WTC11 (cell line): ENCODE measurements at regions not wholly inside any gene's neighbourhood (a gene's known extent, or its start where the extent isn't known, plus 50 kb on each side); places are given as distances from the start of the nearest gene placed in this dataset.

Experiments used
- ATAC-seq: fragments of 200-7000 bp; cut with Tn5 transposase; 2 replicates; pipeline ENCODE4 v1.10.0; 2021; ENCODE audit warnings: mild to moderate bottlenecking, moderate library complexity
- CTCF ChIA-PET: fragments of 300-600 bp; sonication (Branson Sonifier 250); formaldehyde crosslinking; loops from one replicate; lab custom pipeline; 2021; ENCODE audit warnings: antibody characterized with exemption; lab: Charles Lee
- POLR2A ChIA-PET: fragments of 350-600 bp; sonication (Branson Sonifier 250); formaldehyde crosslinking; loops from one replicate; lab custom pipeline; 2021; ENCODE audit warnings: antibody characterized with exemption; lab: Charles Lee
- DNase-seq: peaks from one replicate; pipeline ENCODE4 v3.0.0; 2021; ENCODE audit warnings: low spot score
- H3K27ac Mint-ChIP-seq: 2 replicates; pipeline ENCODE4 v1.8.0; 2021; ENCODE audit warnings: mixed read lengths
- H3K27me3 Mint-ChIP-seq: 2 replicates; pipeline ENCODE4 v1.8.0; 2021; ENCODE audit warnings: low read depth, mild to moderate bottlenecking, moderate library complexity, mixed read lengths
- H3K36me3 Mint-ChIP-seq: 2 replicates; pipeline ENCODE4 v1.8.0; 2021; ENCODE audit warnings: mixed read lengths
- H3K4me1 Mint-ChIP-seq: 2 replicates; pipeline ENCODE4 v1.8.0; 2022; ENCODE audit warnings: mixed read lengths
- H3K4me3 Mint-ChIP-seq: 2 replicates; pipeline ENCODE4 v1.8.0; 2021; ENCODE audit warnings: mild to moderate bottlenecking, moderate library complexity, mixed read lengths
- H3K9me3 Mint-ChIP-seq: 2 replicates; pipeline ENCODE4 v1.8.0; 2021; ENCODE audit warnings: mixed read lengths
- ELF4 ChIP-seq: sonication (generic); formaldehyde crosslinking; IDR thresholded peaks from 2 replicates; pipeline ENCODE4 v1.8.1; 2022; ENCODE audit warnings: low read depth, mild to moderate bottlenecking, moderate library complexity, missing genetic modification reagents
- ETV6 ChIP-seq: sonication (generic); formaldehyde crosslinking; IDR thresholded peaks from 2 replicates; pipeline ENCODE4 v1.8.1; 2022; ENCODE audit warnings: mild to moderate bottlenecking, missing genetic modification reagents
- GRHL2 ChIP-seq: fragments of 250-450 bp; sonication (Bioruptor Pico); IDR thresholded peaks from 2 replicates; pipeline ENCODE4 v1.8.0; 2022; ENCODE audit warnings: mild to moderate bottlenecking, moderate library complexity; ENCODE audit not compliant: insufficient replicate concordance, severe bottlenecking
- NFYB ChIP-seq: sonication (generic); formaldehyde crosslinking; conservative IDR thresholded peaks from 2 replicates; pipeline ENCODE4 v1.8.0; 2022; ENCODE audit warnings: low read depth, missing genetic modification reagents
- TCF7 ChIP-seq: sonication (generic); formaldehyde crosslinking; IDR thresholded peaks from 2 replicates; pipeline ENCODE4 v1.8.0; 2022; ENCODE audit warnings: mild to moderate bottlenecking, low read depth, missing genetic modification reagents, moderate library complexity
- TEAD4 ChIP-seq: sonication (generic); formaldehyde crosslinking; IDR thresholded peaks from 2 replicates; pipeline ENCODE4 v1.8.0; 2022; ENCODE audit warnings: mild to moderate bottlenecking, missing genetic modification reagents
- ZNF317 ChIP-seq: sonication (generic); formaldehyde crosslinking; IDR thresholded peaks from 2 replicates; pipeline ENCODE4 v1.8.1; 2023; ENCODE audit warnings: low read depth, mild to moderate bottlenecking, moderate library complexity, missing genetic modification reagents, borderline replicate concordance
- TF ChIP-seq, protein P1 (sequence below): sonication (generic); formaldehyde crosslinking; IDR thresholded peaks from 2 replicates; pipeline ENCODE4 v1.8.1; 2022; ENCODE audit warnings: missing genetic modification reagents, borderline replicate concordance
- TF ChIP-seq, protein P2 (sequence below): fragments of 250-450 bp; sonication (Bioruptor Pico); IDR thresholded peaks from 2 replicates; pipeline ENCODE4 v1.9.0; 2021; ENCODE audit warnings: mild to moderate bottlenecking
- TF ChIP-seq, protein P3 (sequence below): fragments of 250-450 bp; sonication (Bioruptor Pico); IDR thresholded peaks from 2 replicates; pipeline ENCODE4 v1.9.0; 2021; ENCODE audit warnings: moderate library complexity, mild to moderate bottlenecking, inconsistent platforms, borderline replicate concordance
- TF ChIP-seq, protein P4 (sequence below): sonication (generic); formaldehyde crosslinking; IDR thresholded peaks from 2 replicates; pipeline ENCODE4 v1.8.0; 2022; ENCODE audit warnings: mild to moderate bottlenecking, missing genetic modification reagents
- TF ChIP-seq, protein P5 (sequence below): sonication (generic); formaldehyde crosslinking; IDR thresholded peaks from 2 replicates; pipeline ENCODE4 v1.8.1; 2023; ENCODE audit warnings: mild to moderate bottlenecking, missing genetic modification reagents, borderline replicate concordance
- TF ChIP-seq, protein P6 (sequence below): sonication (generic); formaldehyde crosslinking; IDR thresholded peaks from 2 replicates; pipeline ENCODE4 v1.8.0; 2022; ENCODE audit warnings: missing genetic modification reagents
- TF ChIP-seq, protein P7 (sequence below): fragments of 250-450 bp; sonication (Bioruptor Pico); IDR thresholded peaks from 2 replicates; pipeline ENCODE4 v2.1.2; 2022; ENCODE audit warnings: mild to moderate bottlenecking, moderate library complexity
- TF ChIP-seq, protein P8 (sequence below): sonication (generic); formaldehyde crosslinking; IDR thresholded peaks from 2 replicates; pipeline ENCODE4 v1.8.1; 2022; ENCODE audit warnings: low read depth, mild to moderate bottlenecking, moderate library complexity, missing genetic modification reagents, borderline replicate concordance
- TF ChIP-seq, protein P9 (sequence below): sonication (generic); formaldehyde crosslinking; IDR thresholded peaks from 2 replicates; pipeline ENCODE4 v1.8.0; 2023; ENCODE audit warnings: missing genetic modification reagents

DNA sequence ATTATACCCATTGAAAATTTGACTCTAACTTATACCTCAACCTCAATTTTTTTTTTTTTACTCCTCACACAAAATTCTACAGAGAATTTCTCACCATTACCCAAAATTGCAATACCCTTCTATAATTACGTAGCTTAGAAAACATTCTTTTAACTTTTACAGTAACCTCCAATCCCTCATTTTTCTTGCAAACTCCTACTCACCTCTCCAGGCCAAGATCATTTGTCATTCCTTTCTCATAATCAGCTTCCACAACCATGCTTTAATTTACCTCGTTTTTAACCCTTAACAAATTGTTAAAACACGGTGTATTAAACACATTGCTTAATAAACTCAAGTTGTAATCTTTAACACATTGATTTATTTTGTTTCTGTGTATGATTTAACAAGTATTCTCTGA, 289.7 kb upstream of the TRAM1L1 start:
- Mint-ChIP-seq H3K27ac (no peak overlapping the region), H3K9me3 (no peaks in the 10 kb centered on the region), H3K36me3 (no peaks in the 10 kb centered on the region), H3K4me1 (no peaks in the 10 kb centered on the region), H3K27me3 (no peaks in the 10 kb centered on the region), H3K4me3 (no peak overlapping the region)
- ChIA-PET POLR2A (no interaction called here), CTCF (no interaction called here)
- DNase-seq = no peak
- ATAC-seq = no peak
- TF ChIP-seq, protein P1, sequence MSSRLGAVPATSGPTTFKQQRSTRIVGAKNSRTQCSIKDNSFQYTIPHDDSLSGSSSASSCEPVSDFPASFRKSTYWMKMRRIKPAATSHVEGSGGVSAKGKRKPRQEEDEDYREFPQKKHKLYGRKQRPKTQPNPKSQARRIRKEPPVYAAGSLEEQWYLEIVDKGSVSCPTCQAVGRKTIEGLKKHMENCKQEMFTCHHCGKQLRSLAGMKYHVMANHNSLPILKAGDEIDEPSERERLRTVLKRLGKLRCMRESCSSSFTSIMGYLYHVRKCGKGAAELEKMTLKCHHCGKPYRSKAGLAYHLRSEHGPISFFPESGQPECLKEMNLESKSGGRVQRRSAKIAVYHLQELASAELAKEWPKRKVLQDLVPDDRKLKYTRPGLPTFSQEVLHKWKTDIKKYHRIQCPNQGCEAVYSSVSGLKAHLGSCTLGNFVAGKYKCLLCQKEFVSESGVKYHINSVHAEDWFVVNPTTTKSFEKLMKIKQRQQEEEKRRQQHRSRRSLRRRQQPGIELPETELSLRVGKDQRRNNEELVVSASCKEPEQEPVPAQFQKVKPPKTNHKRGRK = no peak
- TF ChIP-seq, protein P2, sequence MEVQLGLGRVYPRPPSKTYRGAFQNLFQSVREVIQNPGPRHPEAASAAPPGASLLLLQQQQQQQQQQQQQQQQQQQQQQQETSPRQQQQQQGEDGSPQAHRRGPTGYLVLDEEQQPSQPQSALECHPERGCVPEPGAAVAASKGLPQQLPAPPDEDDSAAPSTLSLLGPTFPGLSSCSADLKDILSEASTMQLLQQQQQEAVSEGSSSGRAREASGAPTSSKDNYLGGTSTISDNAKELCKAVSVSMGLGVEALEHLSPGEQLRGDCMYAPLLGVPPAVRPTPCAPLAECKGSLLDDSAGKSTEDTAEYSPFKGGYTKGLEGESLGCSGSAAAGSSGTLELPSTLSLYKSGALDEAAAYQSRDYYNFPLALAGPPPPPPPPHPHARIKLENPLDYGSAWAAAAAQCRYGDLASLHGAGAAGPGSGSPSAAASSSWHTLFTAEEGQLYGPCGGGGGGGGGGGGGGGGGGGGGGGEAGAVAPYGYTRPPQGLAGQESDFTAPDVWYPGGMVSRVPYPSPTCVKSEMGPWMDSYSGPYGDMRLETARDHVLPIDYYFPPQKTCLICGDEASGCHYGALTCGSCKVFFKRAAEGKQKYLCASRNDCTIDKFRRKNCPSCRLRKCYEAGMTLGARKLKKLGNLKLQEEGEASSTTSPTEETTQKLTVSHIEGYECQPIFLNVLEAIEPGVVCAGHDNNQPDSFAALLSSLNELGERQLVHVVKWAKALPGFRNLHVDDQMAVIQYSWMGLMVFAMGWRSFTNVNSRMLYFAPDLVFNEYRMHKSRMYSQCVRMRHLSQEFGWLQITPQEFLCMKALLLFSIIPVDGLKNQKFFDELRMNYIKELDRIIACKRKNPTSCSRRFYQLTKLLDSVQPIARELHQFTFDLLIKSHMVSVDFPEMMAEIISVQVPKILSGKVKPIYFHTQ (CRISPR knock-in tag) = no peak
- TF ChIP-seq TCF7 (CRISPR knock-in tag) (no peak), ETV6 (no peak), ZNF317 (no peak), GRHL2 (no peak), ELF4 (CRISPR knock-in tag) (no peak), NFYB (CRISPR knock-in tag) (no peak), TEAD4 (no peak)
- TF ChIP-seq, protein P3, sequence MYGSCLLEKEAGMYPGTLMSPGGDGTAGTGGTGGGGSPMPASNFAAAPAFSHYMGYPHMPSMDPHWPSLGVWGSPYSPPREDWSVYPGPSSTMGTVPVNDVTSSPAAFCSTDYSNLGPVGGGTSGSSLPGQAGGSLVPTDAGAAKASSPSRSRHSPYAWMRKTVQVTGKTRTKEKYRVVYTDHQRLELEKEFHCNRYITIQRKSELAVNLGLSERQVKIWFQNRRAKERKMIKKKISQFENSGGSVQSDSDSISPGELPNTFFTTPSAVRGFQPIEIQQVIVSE (CRISPR knock-in tag) = no peak
- TF ChIP-seq, protein P4, sequence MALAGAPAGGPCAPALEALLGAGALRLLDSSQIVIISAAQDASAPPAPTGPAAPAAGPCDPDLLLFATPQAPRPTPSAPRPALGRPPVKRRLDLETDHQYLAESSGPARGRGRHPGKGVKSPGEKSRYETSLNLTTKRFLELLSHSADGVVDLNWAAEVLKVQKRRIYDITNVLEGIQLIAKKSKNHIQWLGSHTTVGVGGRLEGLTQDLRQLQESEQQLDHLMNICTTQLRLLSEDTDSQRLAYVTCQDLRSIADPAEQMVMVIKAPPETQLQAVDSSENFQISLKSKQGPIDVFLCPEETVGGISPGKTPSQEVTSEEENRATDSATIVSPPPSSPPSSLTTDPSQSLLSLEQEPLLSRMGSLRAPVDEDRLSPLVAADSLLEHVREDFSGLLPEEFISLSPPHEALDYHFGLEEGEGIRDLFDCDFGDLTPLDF = no peak
- TF ChIP-seq, protein P5, sequence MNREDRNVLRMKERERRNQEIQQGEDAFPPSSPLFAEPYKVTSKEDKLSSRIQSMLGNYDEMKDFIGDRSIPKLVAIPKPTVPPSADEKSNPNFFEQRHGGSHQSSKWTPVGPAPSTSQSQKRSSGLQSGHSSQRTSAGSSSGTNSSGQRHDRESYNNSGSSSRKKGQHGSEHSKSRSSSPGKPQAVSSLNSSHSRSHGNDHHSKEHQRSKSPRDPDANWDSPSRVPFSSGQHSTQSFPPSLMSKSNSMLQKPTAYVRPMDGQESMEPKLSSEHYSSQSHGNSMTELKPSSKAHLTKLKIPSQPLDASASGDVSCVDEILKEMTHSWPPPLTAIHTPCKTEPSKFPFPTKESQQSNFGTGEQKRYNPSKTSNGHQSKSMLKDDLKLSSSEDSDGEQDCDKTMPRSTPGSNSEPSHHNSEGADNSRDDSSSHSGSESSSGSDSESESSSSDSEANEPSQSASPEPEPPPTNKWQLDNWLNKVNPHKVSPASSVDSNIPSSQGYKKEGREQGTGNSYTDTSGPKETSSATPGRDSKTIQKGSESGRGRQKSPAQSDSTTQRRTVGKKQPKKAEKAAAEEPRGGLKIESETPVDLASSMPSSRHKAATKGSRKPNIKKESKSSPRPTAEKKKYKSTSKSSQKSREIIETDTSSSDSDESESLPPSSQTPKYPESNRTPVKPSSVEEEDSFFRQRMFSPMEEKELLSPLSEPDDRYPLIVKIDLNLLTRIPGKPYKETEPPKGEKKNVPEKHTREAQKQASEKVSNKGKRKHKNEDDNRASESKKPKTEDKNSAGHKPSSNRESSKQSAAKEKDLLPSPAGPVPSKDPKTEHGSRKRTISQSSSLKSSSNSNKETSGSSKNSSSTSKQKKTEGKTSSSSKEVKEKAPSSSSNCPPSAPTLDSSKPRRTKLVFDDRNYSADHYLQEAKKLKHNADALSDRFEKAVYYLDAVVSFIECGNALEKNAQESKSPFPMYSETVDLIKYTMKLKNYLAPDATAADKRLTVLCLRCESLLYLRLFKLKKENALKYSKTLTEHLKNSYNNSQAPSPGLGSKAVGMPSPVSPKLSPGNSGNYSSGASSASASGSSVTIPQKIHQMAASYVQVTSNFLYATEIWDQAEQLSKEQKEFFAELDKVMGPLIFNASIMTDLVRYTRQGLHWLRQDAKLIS (CRISPR knock-in tag) = no peak
- TF ChIP-seq, protein P6, sequence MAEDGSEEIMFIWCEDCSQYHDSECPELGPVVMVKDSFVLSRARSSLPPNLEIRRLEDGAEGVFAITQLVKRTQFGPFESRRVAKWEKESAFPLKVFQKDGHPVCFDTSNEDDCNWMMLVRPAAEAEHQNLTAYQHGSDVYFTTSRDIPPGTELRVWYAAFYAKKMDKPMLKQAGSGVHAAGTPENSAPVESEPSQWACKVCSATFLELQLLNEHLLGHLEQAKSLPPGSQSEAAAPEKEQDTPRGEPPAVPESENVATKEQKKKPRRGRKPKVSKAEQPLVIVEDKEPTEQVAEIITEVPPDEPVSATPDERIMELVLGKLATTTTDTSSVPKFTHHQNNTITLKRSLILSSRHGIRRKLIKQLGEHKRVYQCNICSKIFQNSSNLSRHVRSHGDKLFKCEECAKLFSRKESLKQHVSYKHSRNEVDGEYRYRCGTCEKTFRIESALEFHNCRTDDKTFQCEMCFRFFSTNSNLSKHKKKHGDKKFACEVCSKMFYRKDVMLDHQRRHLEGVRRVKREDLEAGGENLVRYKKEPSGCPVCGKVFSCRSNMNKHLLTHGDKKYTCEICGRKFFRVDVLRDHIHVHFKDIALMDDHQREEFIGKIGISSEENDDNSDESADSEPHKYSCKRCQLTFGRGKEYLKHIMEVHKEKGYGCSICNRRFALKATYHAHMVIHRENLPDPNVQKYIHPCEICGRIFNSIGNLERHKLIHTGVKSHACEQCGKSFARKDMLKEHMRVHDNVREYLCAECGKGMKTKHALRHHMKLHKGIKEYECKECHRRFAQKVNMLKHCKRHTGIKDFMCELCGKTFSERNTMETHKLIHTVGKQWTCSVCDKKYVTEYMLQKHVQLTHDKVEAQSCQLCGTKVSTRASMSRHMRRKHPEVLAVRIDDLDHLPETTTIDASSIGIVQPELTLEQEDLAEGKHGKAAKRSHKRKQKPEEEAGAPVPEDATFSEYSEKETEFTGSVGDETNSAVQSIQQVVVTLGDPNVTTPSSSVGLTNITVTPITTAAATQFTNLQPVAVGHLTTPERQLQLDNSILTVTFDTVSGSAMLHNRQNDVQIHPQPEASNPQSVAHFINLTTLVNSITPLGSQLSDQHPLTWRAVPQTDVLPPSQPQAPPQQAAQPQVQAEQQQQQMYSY = no peak
- TF ChIP-seq, protein P7, sequence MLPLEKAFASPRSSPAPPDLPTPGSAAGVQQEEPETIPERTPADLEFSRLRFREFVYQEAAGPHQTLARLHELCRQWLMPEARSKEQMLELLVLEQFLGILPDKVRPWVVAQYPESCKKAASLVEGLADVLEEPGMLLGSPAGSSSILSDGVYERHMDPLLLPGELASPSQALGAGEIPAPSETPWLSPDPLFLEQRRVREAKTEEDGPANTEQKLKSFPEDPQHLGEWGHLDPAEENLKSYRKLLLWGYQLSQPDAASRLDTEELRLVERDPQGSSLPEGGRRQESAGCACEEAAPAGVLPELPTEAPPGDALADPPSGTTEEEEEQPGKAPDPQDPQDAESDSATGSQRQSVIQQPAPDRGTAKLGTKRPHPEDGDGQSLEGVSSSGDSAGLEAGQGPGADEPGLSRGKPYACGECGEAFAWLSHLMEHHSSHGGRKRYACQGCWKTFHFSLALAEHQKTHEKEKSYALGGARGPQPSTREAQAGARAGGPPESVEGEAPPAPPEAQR = no peak
- TF ChIP-seq, protein P8, sequence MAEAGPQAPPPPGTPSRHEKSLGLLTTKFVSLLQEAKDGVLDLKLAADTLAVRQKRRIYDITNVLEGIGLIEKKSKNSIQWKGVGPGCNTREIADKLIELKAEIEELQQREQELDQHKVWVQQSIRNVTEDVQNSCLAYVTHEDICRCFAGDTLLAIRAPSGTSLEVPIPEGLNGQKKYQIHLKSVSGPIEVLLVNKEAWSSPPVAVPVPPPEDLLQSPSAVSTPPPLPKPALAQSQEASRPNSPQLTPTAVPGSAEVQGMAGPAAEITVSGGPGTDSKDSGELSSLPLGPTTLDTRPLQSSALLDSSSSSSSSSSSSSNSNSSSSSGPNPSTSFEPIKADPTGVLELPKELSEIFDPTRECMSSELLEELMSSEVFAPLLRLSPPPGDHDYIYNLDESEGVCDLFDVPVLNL = no peak
- TF ChIP-seq, protein P9, sequence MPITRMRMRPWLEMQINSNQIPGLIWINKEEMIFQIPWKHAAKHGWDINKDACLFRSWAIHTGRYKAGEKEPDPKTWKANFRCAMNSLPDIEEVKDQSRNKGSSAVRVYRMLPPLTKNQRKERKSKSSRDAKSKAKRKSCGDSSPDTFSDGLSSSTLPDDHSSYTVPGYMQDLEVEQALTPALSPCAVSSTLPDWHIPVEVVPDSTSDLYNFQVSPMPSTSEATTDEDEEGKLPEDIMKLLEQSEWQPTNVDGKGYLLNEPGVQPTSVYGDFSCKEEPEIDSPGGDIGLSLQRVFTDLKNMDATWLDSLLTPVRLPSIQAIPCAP (CRISPR knock-in tag) = no peak
